IPS DF 6.9 (cell line): ENCODE measurements at regions not wholly inside any gene's neighbourhood (a gene's known extent, or its start where the extent isn't known, plus 50 kb on each side); places are given as distances from the start of the nearest gene placed in this dataset.

Experiments
- DNase-seq: peaks from one replicate; pipeline ENCODE4 v3.0.0-alpha.2; 2013; ENCODE audit warnings: low read depth, low spot score
- H3K27ac ChIP-seq: one replicate; pipeline ENCODE4 v1.5.1; 2013; ENCODE audit warnings: low read length, control low read depth
- H3K27me3 ChIP-seq: 2 replicates; pipeline ENCODE4 v1.6.1; 2013; ENCODE audit warnings: mild to moderate bottlenecking, low read length; ENCODE audit not compliant: control insufficient read depth, insufficient read depth
- H3K36me3 ChIP-seq: 2 replicates; pipeline ENCODE4 v1.6.1; 2013; ENCODE audit warnings: low read length; ENCODE audit not compliant: control insufficient read depth, insufficient read depth
- H3K4me1 ChIP-seq: 2 replicates; pipeline ENCODE4 v1.6.1; 2013; ENCODE audit warnings: low read length; ENCODE audit not compliant: control insufficient read depth, insufficient read depth
- H3K4me3 ChIP-seq: 2 replicates; pipeline ENCODE4 v1.5.1; 2013; ENCODE audit warnings: mild to moderate bottlenecking, low read length
- H3K9me3 ChIP-seq: 2 replicates; pipeline ENCODE4 v1.6.1; 2013; ENCODE audit warnings: low read length, inconsistent platforms; ENCODE audit not compliant: control insufficient read depth, insufficient read depth
- WGBS: extraction: QIAGEN DNeasy Blood & Tissue Kit; methylation state at CpG from one replicate; pipeline ENCODE4 v1.1.7; 2013; ENCODE audit warnings: mixed read lengths, missing lambda C conversion rate; ENCODE audit not compliant: insufficient read length, insufficient coverage; 5-methylcytosine and 5-hydroxymethylcytosine counted together

GRCh38 chr13:36550177-36550576, 117.9 kb downstream of the CCNA1 start:
- no peaks in the 10 kb centered on the region for H3K27me3 ChIP-seq
- H3K9me3 ChIP-seq, result no peaks in the 10 kb centered on the region
- no peak overlapping the region for H3K27ac ChIP-seq
- H3K4me1 ChIP-seq, result no peaks in the 10 kb centered on the region
- WGBS, result no CpG with 5 or more reads among the region's 2 CpGs
- no peak for DNase-seq
- H3K36me3 ChIP-seq, result no peaks in the 10 kb centered on the region
- H3K4me3 ChIP-seq, result no peak overlapping the region

- WGBS, result no CpG with 5 or more reads among the region's 3 CpGs
- Histone ChIP-seq H3K4me3 (no peak overlapping the region), H3K27ac (no peak overlapping the region), H3K27me3 (no peaks in the 10 kb centered on the region), H3K4me1 (no peaks in the 10 kb centered on the region), H3K9me3 (no peaks in the 10 kb centered on the region), H3K36me3 (no peaks in the 10 kb centered on the region)
- no peak for DNase-seq
Measured at GRCh38 chr13:36551445-36551844, 119.2 kb downstream of the CCNA1 start.

GRCh38 chr13:36552334-36552733, 120.0 kb downstream of the CCNA1 start:
- H3K4me3 ChIP-seq, result no peak overlapping the region
- DNase-seq, result no peak
- no CpG with 5 or more reads among the region's 1 CpG for WGBS
- H3K27me3 ChIP-seq, result no peaks in the 10 kb centered on the region
- no peaks in the 10 kb centered on the region for H3K4me1 ChIP-seq
- no peaks in the 10 kb centered on the region for H3K36me3 ChIP-seq
- no peaks in the 10 kb centered on the region for H3K9me3 ChIP-seq
- no peak overlapping the region for H3K27ac ChIP-seq

GRCh38 chr13:36553491-36553890, 120.3 kb upstream of the SERTM1 start:
- no peak for DNase-seq
- no peaks in the 10 kb centered on the region for H3K36me3 ChIP-seq
- H3K9me3 ChIP-seq, result no peaks in the 10 kb centered on the region
- H3K27me3 ChIP-seq, result no peaks in the 10 kb centered on the region
- WGBS, result no CpG with 5 or more reads among the region's 1 CpG
- no peak overlapping the region for H3K27ac ChIP-seq
- H3K4me1 ChIP-seq, result no peaks in the 10 kb centered on the region
- H3K4me3 ChIP-seq, result no peak overlapping the region

GRCh38 chr13:36555151-36555986, 118.5 kb upstream of the SERTM1 start:
- no peak for DNase-seq
- no peaks in the 10 kb centered on the region for H3K4me1 ChIP-seq
- no CpG with 5 or more reads among the region's 5 CpGs for WGBS
- H3K9me3 ChIP-seq, result no peaks in the 10 kb centered on the region
- no peak overlapping the region for H3K27ac ChIP-seq
- no peak overlapping the region for H3K4me3 ChIP-seq
- no peaks in the 10 kb centered on the region for H3K36me3 ChIP-seq
- H3K27me3 ChIP-seq, result no peaks in the 10 kb centered on the region

GRCh38 chr13:36559375-36559774, 114.4 kb upstream of the SERTM1 start:
- H3K4me1 ChIP-seq, result no peaks in the 10 kb centered on the region
- WGBS, result no CpG with 5 or more reads among the region's 3 CpGs
- no peak overlapping the region for H3K27ac ChIP-seq
- DNase-seq, result no peak
- H3K27me3 ChIP-seq, result no peaks in the 10 kb centered on the region
- no peaks in the 10 kb centered on the region for H3K36me3 ChIP-seq
- no peak overlapping the region for H3K4me3 ChIP-seq
- no peaks in the 10 kb centered on the region for H3K9me3 ChIP-seq

GRCh38 chr13:36567485-36567884, 106.3 kb upstream of the SERTM1 start:
- Histone ChIP-seq H3K4me1 (no peaks in the 10 kb centered on the region), H3K9me3 (no peaks in the 10 kb centered on the region), H3K36me3 (no peaks in the 10 kb centered on the region), H3K27ac (no peak overlapping the region), H3K4me3 (no peak overlapping the region), H3K27me3 (no peaks in the 10 kb centered on the region)
- 100% methylated on average over 3 of the region's 5 CpGs for WGBS
- DNase-seq, result no peak

GRCh38 chr13:36570489-36570888, 103.3 kb upstream of the SERTM1 start:
- WGBS, result no CpG with 5 or more reads among the region's 2 CpGs
- no peak for DNase-seq
- no peaks in the 10 kb centered on the region for H3K36me3 ChIP-seq
- H3K4me1 ChIP-seq, result no peaks in the 10 kb centered on the region
- H3K9me3 ChIP-seq, result no peaks in the 10 kb centered on the region
- no peaks in the 10 kb centered on the region for H3K27me3 ChIP-seq
- no peak overlapping the region for H3K27ac ChIP-seq
- H3K4me3 ChIP-seq, result no peak overlapping the region

GRCh38 chr13:36571444-36571843, 102.4 kb upstream of the SERTM1 start:
- no peak overlapping the region for H3K27ac ChIP-seq
- DNase-seq, result no peak
- H3K36me3 ChIP-seq, result no peaks in the 10 kb centered on the region
- no peaks in the 10 kb centered on the region for H3K4me1 ChIP-seq
- no peak overlapping the region for H3K4me3 ChIP-seq
- no peaks in the 10 kb centered on the region for H3K9me3 ChIP-seq
- no peaks in the 10 kb centered on the region for H3K27me3 ChIP-seq
- WGBS, result no CpG with 5 or more reads among the region's 2 CpGs

GRCh38 chr13:36582977-36583376, 90.8 kb upstream of the SERTM1 start:
- no peaks in the 10 kb centered on the region for H3K4me1 ChIP-seq
- no peak for DNase-seq
- H3K27me3 ChIP-seq, result no peaks in the 10 kb centered on the region

GRCh38 chr13:36599641-36600040, 74.2 kb upstream of the SERTM1 start:
- no peak for DNase-seq

More at GRCh38 chr13:36582977-36583376, 90.8 kb upstream of the SERTM1 start:
- no peaks in the 10 kb centered on the region for H3K36me3 ChIP-seq
- no peak overlapping the region for H3K27ac ChIP-seq
- no peak overlapping the region for H3K4me3 ChIP-seq
- H3K9me3 ChIP-seq, result no peaks in the 10 kb centered on the region

More at GRCh38 chr13:36599641-36600040, 74.2 kb upstream of the SERTM1 start:
- Histone ChIP-seq H3K36me3 (no peaks in the 10 kb centered on the region), H3K27ac (no peak overlapping the region), H3K9me3 (no peaks in the 10 kb centered on the region), H3K4me3 (no peak overlapping the region), H3K27me3 (no peaks in the 10 kb centered on the region), H3K4me1 (no peaks in the 10 kb centered on the region)
- no CpG with 5 or more reads among the region's 3 CpGs for WGBS
